WTC11 (cell line): ENCODE measurements at regions not wholly inside any gene's neighbourhood (a gene's known extent, or its start where the extent isn't known, plus 50 kb on each side); places are given as distances from the start of the nearest gene placed in this dataset.

Experiments
- ATAC-seq: fragments of 200-7000 bp; cut with Tn5 transposase; 2 replicates; pipeline ENCODE4 v1.10.0; 2021; ENCODE audit warnings: mild to moderate bottlenecking, moderate library complexity
- CTCF ChIA-PET: fragments of 300-600 bp; sonication (Branson Sonifier 250); formaldehyde crosslinking; loops from one replicate; lab custom pipeline; 2021; ENCODE audit warnings: antibody characterized with exemption; lab: Charles Lee
- POLR2A ChIA-PET: fragments of 350-600 bp; sonication (Branson Sonifier 250); formaldehyde crosslinking; loops from one replicate; lab custom pipeline; 2021; ENCODE audit warnings: antibody characterized with exemption; lab: Charles Lee
- DNase-seq: peaks from one replicate; pipeline ENCODE4 v3.0.0; 2021; ENCODE audit warnings: low spot score
- H3K27ac Mint-ChIP-seq: 2 replicates; pipeline ENCODE4 v1.8.0; 2021; ENCODE audit warnings: mixed read lengths
- H3K27me3 Mint-ChIP-seq: 2 replicates; pipeline ENCODE4 v1.8.0; 2021; ENCODE audit warnings: low read depth, mild to moderate bottlenecking, moderate library complexity, mixed read lengths
- H3K36me3 Mint-ChIP-seq: 2 replicates; pipeline ENCODE4 v1.8.0; 2021; ENCODE audit warnings: mixed read lengths
- H3K4me1 Mint-ChIP-seq: 2 replicates; pipeline ENCODE4 v1.8.0; 2022; ENCODE audit warnings: mixed read lengths
- H3K4me3 Mint-ChIP-seq: 2 replicates; pipeline ENCODE4 v1.8.0; 2021; ENCODE audit warnings: mild to moderate bottlenecking, moderate library complexity, mixed read lengths
- H3K9me3 Mint-ChIP-seq: 2 replicates; pipeline ENCODE4 v1.8.0; 2021; ENCODE audit warnings: mixed read lengths
- CBFB ChIP-seq: sonication (generic); formaldehyde crosslinking; IDR thresholded peaks from 2 replicates; pipeline ENCODE4 v1.8.1; 2022; ENCODE audit warnings: mild to moderate bottlenecking, low read depth, missing genetic modification reagents
- CTCF ChIP-seq: fragments of 200-600 bp; IDR thresholded peaks from 2 replicates; pipeline ENCODE4 v1.8.0; 2022; ENCODE audit warnings: antibody characterized with exemption
- E2F5 ChIP-seq: sonication (generic); formaldehyde crosslinking; IDR thresholded peaks from 2 replicates; pipeline ENCODE4 v1.8.1; 2022; ENCODE audit warnings: mild to moderate bottlenecking, moderate library complexity, missing genetic modification reagents
- ETV6 ChIP-seq: sonication (generic); formaldehyde crosslinking; IDR thresholded peaks from 2 replicates; pipeline ENCODE4 v1.8.1; 2022; ENCODE audit warnings: mild to moderate bottlenecking, missing genetic modification reagents
- FOXP1 ChIP-seq: sonication (generic); formaldehyde crosslinking; IDR thresholded peaks from 2 replicates; pipeline ENCODE4 v1.8.0; 2022; ENCODE audit warnings: missing genetic modification reagents, mild to moderate bottlenecking, moderate library complexity, borderline replicate concordance
- GTF2I ChIP-seq: fragments of 250-450 bp; sonication (Bioruptor Pico); conservative IDR thresholded peaks from 2 replicates; pipeline ENCODE4 v1.4.0; 2021; ENCODE audit warnings: mild to moderate bottlenecking
- HMGA2 ChIP-seq: fragments of 250-450 bp; sonication (Bioruptor Pico); IDR thresholded peaks from 2 replicates; pipeline ENCODE4 v1.4.0; 2021; ENCODE audit warnings: mild to moderate bottlenecking, moderate library complexity
- NFATC4 ChIP-seq: fragments of 250-450 bp; sonication (Bioruptor Pico); IDR thresholded peaks from 2 replicates; pipeline ENCODE4 v1.9.0; 2021; ENCODE audit warnings: mild to moderate bottlenecking
- NR1H2 ChIP-seq: sonication (generic); formaldehyde crosslinking; IDR thresholded peaks from 2 replicates; pipeline ENCODE4 v1.9.0; 2021; ENCODE audit warnings: mild to moderate bottlenecking, moderate library complexity, missing genetic modification reagents
- OVOL2 ChIP-seq: fragments of 250-450 bp; sonication (Bioruptor Pico); IDR thresholded peaks from 2 replicates; pipeline ENCODE4 v1.9.0; 2021; ENCODE audit warnings: mild to moderate bottlenecking, borderline replicate concordance
- RORB ChIP-seq: fragments of 250-450 bp; sonication (Bioruptor Pico); IDR thresholded peaks from 2 replicates; pipeline ENCODE4 v1.9.0; 2021; ENCODE audit warnings: mild to moderate bottlenecking
- USF2 ChIP-seq: sonication (generic); formaldehyde crosslinking; IDR thresholded peaks from 2 replicates; pipeline ENCODE4 v1.8.1; 2023; ENCODE audit warnings: mild to moderate bottlenecking, missing genetic modification reagents, moderate library complexity
- ZBTB21 ChIP-seq: sonication (generic); formaldehyde crosslinking; IDR thresholded peaks from 2 replicates; pipeline ENCODE4 v1.8.1; 2023; ENCODE audit warnings: mild to moderate bottlenecking, missing genetic modification reagents, borderline replicate concordance
- ZNF317 ChIP-seq: sonication (generic); formaldehyde crosslinking; IDR thresholded peaks from 2 replicates; pipeline ENCODE4 v1.8.1; 2023; ENCODE audit warnings: low read depth, mild to moderate bottlenecking, moderate library complexity, missing genetic modification reagents, borderline replicate concordance
- ZNF416 ChIP-seq: fragments of 250-450 bp; sonication (Bioruptor Pico); IDR thresholded peaks from 2 replicates; pipeline ENCODE4 v1.9.0; 2021; ENCODE audit warnings: mild to moderate bottlenecking, inconsistent platforms
- ZNF532 ChIP-seq: fragments of 250-450 bp; sonication (Bioruptor Pico); IDR thresholded peaks from 2 replicates; pipeline ENCODE4 v1.9.0; 2021; ENCODE audit warnings: mild to moderate bottlenecking, borderline replicate concordance
- TF ChIP-seq, protein P1 (sequence below): fragments of 250-450 bp; sonication (Bioruptor Pico); IDR thresholded peaks from 2 replicates; pipeline ENCODE4 v2.1.2; 2022; ENCODE audit warnings: mild to moderate bottlenecking, moderate library complexity
- TF ChIP-seq, protein P2 (sequence below): fragments of 250-450 bp; sonication (Bioruptor Pico); IDR thresholded peaks from 2 replicates; pipeline ENCODE4 v1.9.0; 2021; ENCODE audit warnings: mild to moderate bottlenecking

- ATAC-seq: no peak
- CTCF ChIA-PET: no interaction called here
- DNase-seq: no peak
These were observed 208.2 kb upstream of the TMTC1 start for GRCh38 chr12:29991924-29992323.

DNA sequence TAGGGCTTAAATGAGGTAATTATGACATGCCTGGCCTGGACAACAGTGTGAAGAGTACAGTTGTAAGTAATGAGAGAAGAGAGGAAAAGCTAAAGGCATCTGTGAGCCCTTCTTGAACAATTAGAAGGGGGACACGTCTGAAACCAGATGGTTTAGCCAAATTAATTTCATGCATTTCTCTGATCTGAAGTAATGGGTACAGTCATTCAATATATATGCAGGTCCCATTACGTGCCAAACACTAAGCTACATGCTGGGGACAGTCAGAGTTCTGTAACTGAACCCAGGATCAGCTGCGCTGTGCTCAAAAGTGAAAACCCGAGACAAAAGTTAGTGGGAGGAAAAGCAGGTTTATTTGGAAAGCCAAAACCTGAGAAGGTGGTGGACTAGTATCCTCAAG is 207.2 kb upstream of the TMTC1 start:
- Mint-ChIP-seq H3K27ac (no peak overlapping the region), H3K4me3 (no peak overlapping the region), H3K27me3 (no peaks in the 10 kb centered on the region), H3K36me3 (peaks cover 5% of the 10 kb centered on the region; the same call in 1 of the 2 replicates), H3K9me3 (peaks cover 22% of the 10 kb centered on the region), H3K4me1 (no peaks in the 10 kb centered on the region)
- ATAC-seq: no peak
- ChIA-PET CTCF (no interaction called here), POLR2A (no interaction called here)
- TF ChIP-seq, protein P1, sequence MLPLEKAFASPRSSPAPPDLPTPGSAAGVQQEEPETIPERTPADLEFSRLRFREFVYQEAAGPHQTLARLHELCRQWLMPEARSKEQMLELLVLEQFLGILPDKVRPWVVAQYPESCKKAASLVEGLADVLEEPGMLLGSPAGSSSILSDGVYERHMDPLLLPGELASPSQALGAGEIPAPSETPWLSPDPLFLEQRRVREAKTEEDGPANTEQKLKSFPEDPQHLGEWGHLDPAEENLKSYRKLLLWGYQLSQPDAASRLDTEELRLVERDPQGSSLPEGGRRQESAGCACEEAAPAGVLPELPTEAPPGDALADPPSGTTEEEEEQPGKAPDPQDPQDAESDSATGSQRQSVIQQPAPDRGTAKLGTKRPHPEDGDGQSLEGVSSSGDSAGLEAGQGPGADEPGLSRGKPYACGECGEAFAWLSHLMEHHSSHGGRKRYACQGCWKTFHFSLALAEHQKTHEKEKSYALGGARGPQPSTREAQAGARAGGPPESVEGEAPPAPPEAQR (CRISPR knock-in tag): no peak
- TF ChIP-seq USF2: no peak
- no peak for TF ChIP-seq ZNF532 (CRISPR knock-in tag)
- TF ChIP-seq GTF2I: no peak
- no peak for TF ChIP-seq RORB (CRISPR knock-in tag)
- no peak for TF ChIP-seq NR1H2 (CRISPR knock-in tag)
- TF ChIP-seq ZNF317: no peak
- TF ChIP-seq, protein P2, sequence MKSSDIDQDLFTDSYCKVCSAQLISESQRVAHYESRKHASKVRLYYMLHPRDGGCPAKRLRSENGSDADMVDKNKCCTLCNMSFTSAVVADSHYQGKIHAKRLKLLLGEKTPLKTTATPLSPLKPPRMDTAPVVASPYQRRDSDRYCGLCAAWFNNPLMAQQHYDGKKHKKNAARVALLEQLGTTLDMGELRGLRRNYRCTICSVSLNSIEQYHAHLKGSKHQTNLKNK (CRISPR knock-in tag): no peak
- no peak for TF ChIP-seq E2F5 (CRISPR knock-in tag)
- TF ChIP-seq OVOL2 (CRISPR knock-in tag): no peak
- TF ChIP-seq ZNF416 (CRISPR knock-in tag): no peak
- no peak for TF ChIP-seq ZBTB21 (CRISPR knock-in tag)
- TF ChIP-seq ETV6 (CRISPR knock-in tag): no peak
- TF ChIP-seq CBFB (CRISPR knock-in tag): no peak
- TF ChIP-seq CTCF: no peak
- no peak for TF ChIP-seq NFATC4
- no peak for DNase-seq

More at GRCh38 chr12:29991924-29992323, 208.2 kb upstream of the TMTC1 start:
- H3K9me3 Mint-ChIP-seq: peaks cover 22% of the 10 kb centered on the region
- H3K4me1 Mint-ChIP-seq: no peaks in the 10 kb centered on the region
- H3K36me3 Mint-ChIP-seq: peaks cover 5% of the 10 kb centered on the region; the same call in 1 of the 2 replicates
- H3K27ac Mint-ChIP-seq: no peak overlapping the region
- POLR2A ChIA-PET: no interaction called here
- no peak overlapping the region for H3K4me3 Mint-ChIP-seq
- TF ChIP-seq GTF2I (no peak), HMGA2 (no peak), FOXP1 (CRISPR knock-in tag) (no peak)
- H3K27me3 Mint-ChIP-seq: no peaks in the 10 kb centered on the region
